ENCODE measurements at regions not wholly inside any gene's neighbourhood (a gene's known extent, or its start where the extent isn't known, plus 50 kb on each side); places are given as distances from the start of the nearest gene placed in this dataset.

GRCh38 chr2:2823061-2823753 is 492.1 kb upstream of the MYT1L start:
- H3K9me3 Mint-ChIP-seq (ENCODE audit: low read depth) = peaks cover 33% of the 10 kb centered on the region
- H3K4me3 Mint-ChIP-seq (ENCODE audit: unreplicated experiment) = no peak overlapping the region
- no peaks in the 10 kb centered on the region for H3K27me3 Mint-ChIP-seq (ENCODE audit: low read depth)
- TF ChIP-seq, protein P1, sequence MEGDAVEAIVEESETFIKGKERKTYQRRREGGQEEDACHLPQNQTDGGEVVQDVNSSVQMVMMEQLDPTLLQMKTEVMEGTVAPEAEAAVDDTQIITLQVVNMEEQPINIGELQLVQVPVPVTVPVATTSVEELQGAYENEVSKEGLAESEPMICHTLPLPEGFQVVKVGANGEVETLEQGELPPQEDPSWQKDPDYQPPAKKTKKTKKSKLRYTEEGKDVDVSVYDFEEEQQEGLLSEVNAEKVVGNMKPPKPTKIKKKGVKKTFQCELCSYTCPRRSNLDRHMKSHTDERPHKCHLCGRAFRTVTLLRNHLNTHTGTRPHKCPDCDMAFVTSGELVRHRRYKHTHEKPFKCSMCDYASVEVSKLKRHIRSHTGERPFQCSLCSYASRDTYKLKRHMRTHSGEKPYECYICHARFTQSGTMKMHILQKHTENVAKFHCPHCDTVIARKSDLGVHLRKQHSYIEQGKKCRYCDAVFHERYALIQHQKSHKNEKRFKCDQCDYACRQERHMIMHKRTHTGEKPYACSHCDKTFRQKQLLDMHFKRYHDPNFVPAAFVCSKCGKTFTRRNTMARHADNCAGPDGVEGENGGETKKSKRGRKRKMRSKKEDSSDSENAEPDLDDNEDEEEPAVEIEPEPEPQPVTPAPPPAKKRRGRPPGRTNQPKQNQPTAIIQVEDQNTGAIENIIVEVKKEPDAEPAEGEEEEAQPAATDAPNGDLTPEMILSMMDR (IDR thresholded peaks at IDR 0.05) = no peak
- H3K27ac Mint-ChIP-seq (ENCODE audit: unreplicated experiment) = no peak overlapping the region
- H3K4me1 Mint-ChIP-seq (ENCODE audit: low read depth) = no peaks in the 10 kb centered on the region
- DNase-seq (ENCODE audit: low spot score) = no peak
- no peaks in the 10 kb centered on the region for H3K36me3 Mint-ChIP-seq (ENCODE audit: low read depth)

DNA sequence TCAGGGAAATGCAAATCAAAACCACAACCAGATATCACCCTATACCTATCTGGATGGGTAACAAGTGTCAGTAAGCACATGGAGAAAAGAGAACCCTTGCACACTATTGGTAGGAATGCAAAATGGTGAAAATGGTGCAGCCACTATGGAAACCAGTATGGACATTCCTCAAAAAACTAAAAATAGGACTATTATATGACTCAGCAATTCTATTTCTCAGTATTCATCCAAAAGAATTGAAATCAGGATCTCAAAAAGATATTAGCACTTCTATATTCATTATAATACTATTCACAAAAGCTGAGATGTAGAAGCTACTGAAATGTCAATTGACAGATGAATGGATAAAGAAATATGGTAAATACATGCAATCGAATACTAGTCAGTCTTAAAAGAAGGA is 491.1 kb upstream of the MYT1L start:
- Mint-ChIP-seq H3K4me3 (ENCODE audit: unreplicated experiment) (no peak overlapping the region), H3K36me3 (ENCODE audit: low read depth) (no peaks in the 10 kb centered on the region), H3K27me3 (ENCODE audit: low read depth) (no peaks in the 10 kb centered on the region), H3K4me1 (ENCODE audit: low read depth) (no peaks in the 10 kb centered on the region), H3K9me3 (ENCODE audit: low read depth) (peaks cover 33% of the 10 kb centered on the region), H3K27ac (ENCODE audit: unreplicated experiment) (no peak overlapping the region)
- TF ChIP-seq, protein P1 (IDR thresholded peaks at IDR 0.05) = no peak
- DNase-seq (ENCODE audit: low spot score) = no peak

DNA sequence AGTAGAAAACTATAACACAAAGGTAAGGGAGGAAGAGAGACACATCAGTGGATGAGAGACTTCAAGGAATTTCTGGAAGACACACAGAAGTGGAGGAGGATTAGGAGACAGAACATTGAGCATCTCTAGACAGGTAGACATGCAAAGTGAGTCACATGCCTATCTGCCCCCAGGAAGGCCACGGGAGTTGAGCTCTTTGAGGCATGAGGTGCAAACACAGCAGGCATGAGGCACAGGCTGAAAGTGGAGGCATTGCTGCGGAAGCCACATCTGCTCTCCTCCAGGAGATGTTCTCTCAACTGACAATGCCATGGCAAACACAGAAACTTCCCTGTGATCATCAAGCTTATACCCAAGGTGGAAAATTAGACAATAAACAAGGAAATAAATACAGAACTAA is 481.6 kb upstream of the MYT1L start:
- Mint-ChIP-seq H3K4me1 (ENCODE audit: low read depth) (no peaks in the 10 kb centered on the region), H3K9me3 (ENCODE audit: low read depth) (peaks cover 34% of the 10 kb centered on the region), H3K27ac (ENCODE audit: unreplicated experiment) (no peak overlapping the region), H3K4me3 (ENCODE audit: unreplicated experiment) (no peak overlapping the region), H3K27me3 (ENCODE audit: low read depth) (no peaks in the 10 kb centered on the region), H3K36me3 (ENCODE audit: low read depth) (no peaks in the 10 kb centered on the region)
- TF ChIP-seq, protein P1 (IDR thresholded peaks at IDR 0.05) = no peak
- DNase-seq (ENCODE audit: low spot score) = no peak

DNA sequence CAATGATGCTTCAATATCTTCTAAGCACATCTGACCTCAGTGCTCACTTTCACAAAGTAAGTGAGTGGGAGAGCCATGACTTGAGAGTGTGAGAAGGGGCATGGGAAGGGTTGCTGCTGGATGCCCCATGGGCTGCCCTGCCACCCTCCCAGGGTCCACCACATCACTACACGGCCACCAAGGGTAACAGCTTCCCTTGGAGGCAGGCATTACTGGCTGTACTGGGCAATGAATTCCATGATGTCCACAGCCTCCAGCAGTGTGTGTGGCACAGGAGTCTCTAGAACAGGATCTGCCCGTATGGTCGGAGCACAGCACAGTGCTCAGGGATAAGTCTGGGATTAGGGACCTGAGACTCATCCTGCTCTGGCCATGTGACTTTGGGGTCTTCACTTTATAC is 481.0 kb upstream of the MYT1L start:
- no peaks in the 10 kb centered on the region for H3K36me3 Mint-ChIP-seq (ENCODE audit: low read depth)
- no peak for DNase-seq (ENCODE audit: low spot score)
- peaks cover 34% of the 10 kb centered on the region for H3K9me3 Mint-ChIP-seq (ENCODE audit: low read depth)
- TF ChIP-seq, protein P1 (IDR thresholded peaks at IDR 0.05) = no peak
- H3K27ac Mint-ChIP-seq (ENCODE audit: unreplicated experiment) = no peak overlapping the region
- no peak overlapping the region for H3K4me3 Mint-ChIP-seq (ENCODE audit: unreplicated experiment)
- H3K27me3 Mint-ChIP-seq (ENCODE audit: low read depth) = no peaks in the 10 kb centered on the region
- no peaks in the 10 kb centered on the region for H3K4me1 Mint-ChIP-seq (ENCODE audit: low read depth)

DNA sequence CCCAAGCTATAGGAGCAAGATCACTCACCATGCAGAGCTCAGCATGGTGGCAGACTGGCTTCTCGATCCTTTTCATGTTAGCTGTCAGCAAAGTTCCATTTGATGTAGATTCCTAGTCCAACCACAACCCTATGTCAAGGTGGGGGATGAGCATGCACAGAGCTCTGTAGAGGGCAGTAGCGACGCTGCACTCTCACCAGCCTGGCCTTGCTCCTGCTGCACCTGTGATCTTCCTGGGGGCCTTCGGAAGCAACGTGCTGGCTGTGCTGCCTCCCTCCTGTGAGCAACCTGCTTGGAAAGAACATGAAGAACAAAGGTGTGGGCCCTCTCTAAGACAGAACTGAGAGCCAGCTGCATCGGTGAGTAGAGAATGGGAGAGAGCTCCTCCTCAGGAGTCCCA is 479.4 kb upstream of the MYT1L start:
- Mint-ChIP-seq H3K4me3 (ENCODE audit: unreplicated experiment) (no peak overlapping the region), H3K4me1 (ENCODE audit: low read depth) (no peaks in the 10 kb centered on the region), H3K27me3 (ENCODE audit: low read depth) (no peaks in the 10 kb centered on the region), H3K27ac (ENCODE audit: unreplicated experiment) (no peak overlapping the region), H3K9me3 (ENCODE audit: low read depth) (peaks cover 29% of the 10 kb centered on the region), H3K36me3 (ENCODE audit: low read depth) (no peaks in the 10 kb centered on the region)
- no peak for DNase-seq (ENCODE audit: low spot score)
- TF ChIP-seq, protein P1 (IDR thresholded peaks at IDR 0.05) = no peak

Data from chondrocyte (in vitro differentiated cells).